Spleen (tissue), 7 donors: ENCODE measurements at regions not wholly inside any gene's neighbourhood (a gene's known extent, or its start where the extent isn't known, plus 50 kb on each side); places are given as distances from the start of the nearest gene placed in this dataset.

ENCODE experiments used
- POLR2A ChIP-seq, 3 donors: fragments of 450-650 bp; IDR thresholded peaks; one replicate each; pipeline ENCODE4 v1.5.1; 2017; ENCODE audit warnings: antibody characterized with exemption in 3 of 3, mild to moderate bottlenecking in 1 of 3
- POLR2AphosphoS5 ChIP-seq, 3 donors: sonication (generic); formaldehyde crosslinking; IDR thresholded peaks; one replicate each; pipeline ENCODE4 v1.5.1; 2017; ENCODE audit warnings: antibody characterized with exemption in 3 of 3
- TF ChIP-seq, protein P1 (sequence below), 11 experiments: fragments of 200-600 bp in 7 of 11; fragments of 450-650 bp in 4 of 11; sonication (generic) in 4 of 11; IDR thresholded peaks in 8 of 11; conservative IDR thresholded peaks in 3 of 11; 1 replicate in 7 of 11; 2 replicates in 4 of 11; pipeline versions ENCODE4 v1.4.0 to v1.8.0; 2016 to 2021; ENCODE audit warnings: antibody characterized with exemption in 11 of 11, inconsistent platforms in 4 of 11, mild to moderate bottlenecking in 1 of 11
- donor health status: DM: no; HTN: no; CAD: no; lungs with moderate emphysema.
- donor health status: DM: no; HTN: no; CAD: no.
- donor health status: DM: no; HTN: no; CAD: no.

DNA sequence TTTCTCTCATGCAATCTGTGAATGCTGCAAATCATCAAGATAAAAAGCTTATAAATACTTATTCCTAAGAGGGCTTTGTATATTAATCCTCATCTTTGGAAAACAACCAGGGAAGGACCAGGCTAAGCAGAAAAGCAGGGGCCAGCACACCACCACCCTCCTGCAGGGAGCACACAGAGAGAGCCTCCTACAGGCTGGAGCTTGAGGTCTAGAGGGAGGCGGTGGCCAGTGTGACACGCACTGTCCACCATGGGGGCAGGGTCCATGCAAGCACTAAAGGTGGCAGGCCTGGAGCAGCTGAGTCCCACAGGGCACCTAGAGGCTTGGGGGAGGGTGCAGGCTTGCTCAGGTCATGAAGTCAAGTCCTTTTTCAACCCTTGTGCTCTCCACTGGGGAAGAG is 236.9 kb downstream of the TACR3 start:
- TF ChIP-seq, protein P1, sequence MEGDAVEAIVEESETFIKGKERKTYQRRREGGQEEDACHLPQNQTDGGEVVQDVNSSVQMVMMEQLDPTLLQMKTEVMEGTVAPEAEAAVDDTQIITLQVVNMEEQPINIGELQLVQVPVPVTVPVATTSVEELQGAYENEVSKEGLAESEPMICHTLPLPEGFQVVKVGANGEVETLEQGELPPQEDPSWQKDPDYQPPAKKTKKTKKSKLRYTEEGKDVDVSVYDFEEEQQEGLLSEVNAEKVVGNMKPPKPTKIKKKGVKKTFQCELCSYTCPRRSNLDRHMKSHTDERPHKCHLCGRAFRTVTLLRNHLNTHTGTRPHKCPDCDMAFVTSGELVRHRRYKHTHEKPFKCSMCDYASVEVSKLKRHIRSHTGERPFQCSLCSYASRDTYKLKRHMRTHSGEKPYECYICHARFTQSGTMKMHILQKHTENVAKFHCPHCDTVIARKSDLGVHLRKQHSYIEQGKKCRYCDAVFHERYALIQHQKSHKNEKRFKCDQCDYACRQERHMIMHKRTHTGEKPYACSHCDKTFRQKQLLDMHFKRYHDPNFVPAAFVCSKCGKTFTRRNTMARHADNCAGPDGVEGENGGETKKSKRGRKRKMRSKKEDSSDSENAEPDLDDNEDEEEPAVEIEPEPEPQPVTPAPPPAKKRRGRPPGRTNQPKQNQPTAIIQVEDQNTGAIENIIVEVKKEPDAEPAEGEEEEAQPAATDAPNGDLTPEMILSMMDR (IDR thresholded peaks at IDR 0.05 in 8 of 11, conservative IDR thresholded peaks at IDR 0.05 in 3 of 11), result no peak
- no peak for TF ChIP-seq POLR2A (IDR thresholded peaks at IDR 0.05)
- TF ChIP-seq POLR2AphosphoS5 (IDR thresholded peaks at IDR 0.05), result no peak
